ENCODE measurements at regions not wholly inside any gene's neighbourhood (a gene's known extent, or its start where the extent isn't known, plus 50 kb on each side); places are given as distances from the start of the nearest gene placed in this dataset.
A peak's percentile ranks its signal among the peaks of the same experiment; 100 is the strongest.

GRCh38 chr13:104823071-104823470 is 1712.4 kb downstream of the EFNB2 start:
- H3K4me1 ChIP-seq (ENCODE audit: insufficient read depth, low read length, severe bottlenecking), result no peaks in the 10 kb centered on the region
- no peak overlapping the region for H2AFZ ChIP-seq (ENCODE audit: low read length)
- no peaks in the 10 kb centered on the region for H4K20me1 ChIP-seq (ENCODE audit: insufficient read depth, low read length)
- no peaks in the 10 kb centered on the region for H3K27me3 ChIP-seq (ENCODE audit: insufficient read depth, low read length)
- H3K4me3 ChIP-seq (ENCODE audit: low read depth, low read length, poor library complexity, severe bottlenecking), result no peak overlapping the region
- no peaks in the 10 kb centered on the region for H3F3A ChIP-seq (ENCODE audit: insufficient read depth, low read length)
- H3K36me3 ChIP-seq (ENCODE audit: insufficient read depth, low read length), result no peaks in the 10 kb centered on the region
- H3K9me3 ChIP-seq (ENCODE audit: low read length), result no peaks in the 10 kb centered on the region
- no peaks in the 10 kb centered on the region for H3K79me2 ChIP-seq (ENCODE audit: insufficient read depth, low read length)
- no peak overlapping the region for H3K4me2 ChIP-seq (ENCODE audit: low read length)
- no peak overlapping the region for H3K27ac ChIP-seq (ENCODE audit: low read depth, low read length, poor library complexity, severe bottlenecking)
- TF ChIP-seq, protein P1, sequence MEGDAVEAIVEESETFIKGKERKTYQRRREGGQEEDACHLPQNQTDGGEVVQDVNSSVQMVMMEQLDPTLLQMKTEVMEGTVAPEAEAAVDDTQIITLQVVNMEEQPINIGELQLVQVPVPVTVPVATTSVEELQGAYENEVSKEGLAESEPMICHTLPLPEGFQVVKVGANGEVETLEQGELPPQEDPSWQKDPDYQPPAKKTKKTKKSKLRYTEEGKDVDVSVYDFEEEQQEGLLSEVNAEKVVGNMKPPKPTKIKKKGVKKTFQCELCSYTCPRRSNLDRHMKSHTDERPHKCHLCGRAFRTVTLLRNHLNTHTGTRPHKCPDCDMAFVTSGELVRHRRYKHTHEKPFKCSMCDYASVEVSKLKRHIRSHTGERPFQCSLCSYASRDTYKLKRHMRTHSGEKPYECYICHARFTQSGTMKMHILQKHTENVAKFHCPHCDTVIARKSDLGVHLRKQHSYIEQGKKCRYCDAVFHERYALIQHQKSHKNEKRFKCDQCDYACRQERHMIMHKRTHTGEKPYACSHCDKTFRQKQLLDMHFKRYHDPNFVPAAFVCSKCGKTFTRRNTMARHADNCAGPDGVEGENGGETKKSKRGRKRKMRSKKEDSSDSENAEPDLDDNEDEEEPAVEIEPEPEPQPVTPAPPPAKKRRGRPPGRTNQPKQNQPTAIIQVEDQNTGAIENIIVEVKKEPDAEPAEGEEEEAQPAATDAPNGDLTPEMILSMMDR (IDR thresholded peaks at IDR 0.05; ENCODE audit: low read length), result no peak
- no peak for TF ChIP-seq EZH2 (IDR thresholded peaks at IDR 0.05; ENCODE audit: borderline replicate concordance, low read length)
- no peaks in the 10 kb centered on the region for H3K9me2 ChIP-seq (ENCODE audit: low read depth, low read length)
- H3K9ac ChIP-seq (ENCODE audit: low read length), result no peak overlapping the region

DNA sequence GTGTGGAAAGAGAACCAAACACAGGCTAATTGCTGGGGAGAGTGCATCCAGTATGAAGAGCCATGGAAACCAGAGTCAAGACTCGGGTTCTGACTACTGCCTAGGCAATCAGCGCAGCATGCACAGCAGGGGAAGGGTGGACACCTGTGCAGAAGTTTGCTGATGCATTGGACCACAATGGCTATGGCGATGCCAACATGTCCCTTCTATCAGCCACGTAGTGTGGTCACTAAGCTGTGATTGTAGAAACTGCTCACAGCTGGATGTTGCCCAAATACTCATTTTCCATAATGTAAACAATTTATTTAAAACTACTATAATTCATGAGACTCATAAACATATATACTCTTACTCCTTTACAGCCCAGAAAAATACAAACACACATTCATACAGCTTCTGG is 1718.2 kb downstream of the EFNB2 start:
- Histone ChIP-seq H3K79me2 (ENCODE audit: insufficient read depth, low read length) (no peaks in the 10 kb centered on the region), H3K9ac (ENCODE audit: low read length) (no peak overlapping the region), H3K4me3 (ENCODE audit: low read depth, low read length, poor library complexity, severe bottlenecking) (no peak overlapping the region), H3K4me2 (ENCODE audit: low read length) (no peak overlapping the region), H2AFZ (ENCODE audit: low read length) (no peak overlapping the region), H4K20me1 (ENCODE audit: insufficient read depth, low read length) (no peaks in the 10 kb centered on the region), H3K4me1 (ENCODE audit: insufficient read depth, low read length, severe bottlenecking) (no peaks in the 10 kb centered on the region), H3K9me2 (ENCODE audit: low read depth, low read length) (no peaks in the 10 kb centered on the region), H3K27ac (ENCODE audit: low read depth, low read length, poor library complexity, severe bottlenecking) (no peak overlapping the region), H3K27me3 (ENCODE audit: insufficient read depth, low read length) (no peaks in the 10 kb centered on the region), H3F3A (ENCODE audit: insufficient read depth, low read length) (no peaks in the 10 kb centered on the region), H3K9me3 (ENCODE audit: low read length) (no peaks in the 10 kb centered on the region), H3K36me3 (ENCODE audit: insufficient read depth, low read length) (no peaks in the 10 kb centered on the region)
- TF ChIP-seq EZH2 (IDR thresholded peaks at IDR 0.05; ENCODE audit: borderline replicate concordance, low read length), result no peak

- TF ChIP-seq, protein P1 (IDR thresholded peaks at IDR 0.05; ENCODE audit: low read length), result no peak
- no peak for TF ChIP-seq EZH2 (IDR thresholded peaks at IDR 0.05; ENCODE audit: borderline replicate concordance, low read length)
- Histone ChIP-seq H3K9me2 (ENCODE audit: low read depth, low read length) (no peaks in the 10 kb centered on the region), H3K4me1 (ENCODE audit: insufficient read depth, low read length, severe bottlenecking) (no peaks in the 10 kb centered on the region), H3F3A (ENCODE audit: insufficient read depth, low read length) (no peaks in the 10 kb centered on the region), H3K79me2 (ENCODE audit: insufficient read depth, low read length) (no peaks in the 10 kb centered on the region), H4K20me1 (ENCODE audit: insufficient read depth, low read length) (no peaks in the 10 kb centered on the region), H3K4me3 (ENCODE audit: low read depth, low read length, poor library complexity, severe bottlenecking) (no peak overlapping the region), H3K27me3 (ENCODE audit: insufficient read depth, low read length) (no peaks in the 10 kb centered on the region), H3K9me3 (ENCODE audit: low read length) (no peaks in the 10 kb centered on the region), H3K4me2 (ENCODE audit: low read length) (no peak overlapping the region), H3K27ac (ENCODE audit: low read depth, low read length, poor library complexity, severe bottlenecking) (no peak overlapping the region), H2AFZ (ENCODE audit: low read length) (no peak overlapping the region), H3K9ac (ENCODE audit: low read length) (no peak overlapping the region), H3K36me3 (ENCODE audit: insufficient read depth, low read length) (no peaks in the 10 kb centered on the region)
Measured at GRCh38 chr13:104816726-104817125, 1718.7 kb downstream of the EFNB2 start.

GRCh38 chr13:104810242-104810641 is 1725.2 kb downstream of the EFNB2 start:
- Histone ChIP-seq H3K9me2 (ENCODE audit: low read depth, low read length) (no peaks in the 10 kb centered on the region), H3K4me2 (ENCODE audit: low read length) (no peak overlapping the region; the same call in 1 of the 2 replicates), H3K27me3 (ENCODE audit: insufficient read depth, low read length) (no peaks in the 10 kb centered on the region), H3F3A (ENCODE audit: insufficient read depth, low read length) (no peaks in the 10 kb centered on the region), H3K27ac (ENCODE audit: low read depth, low read length, poor library complexity, severe bottlenecking) (peak overlapping the region; percentile 18), H3K4me3 (ENCODE audit: low read depth, low read length, poor library complexity, severe bottlenecking) (no peak overlapping the region), H4K20me1 (ENCODE audit: insufficient read depth, low read length) (no peaks in the 10 kb centered on the region), H2AFZ (ENCODE audit: low read length) (no peak overlapping the region), H3K4me1 (ENCODE audit: insufficient read depth, low read length, severe bottlenecking) (peaks cover 16% of the 10 kb centered on the region), H3K9ac (ENCODE audit: low read length) (no peak overlapping the region), H3K9me3 (ENCODE audit: low read length) (no peaks in the 10 kb centered on the region), H3K79me2 (ENCODE audit: insufficient read depth, low read length) (no peaks in the 10 kb centered on the region), H3K36me3 (ENCODE audit: insufficient read depth, low read length) (no peaks in the 10 kb centered on the region)
- no peak for TF ChIP-seq EZH2 (IDR thresholded peaks at IDR 0.05; ENCODE audit: borderline replicate concordance, low read length)
- TF ChIP-seq, protein P1 (IDR thresholded peaks at IDR 0.05; ENCODE audit: low read length), result peak; percentile 36; the same call in 1 of the 2 replicates
